H1 (cell line): ENCODE measurements at regions not wholly inside any gene's neighbourhood (a gene's known extent, or its start where the extent isn't known, plus 50 kb on each side); places are given as distances from the start of the nearest gene placed in this dataset.

Experiments
- CTCF ChIA-PET: fragments of 300-600 bp; sonication (Branson Sonifier 250); formaldehyde crosslinking; loops from one replicate; lab custom pipeline; 2021; ENCODE audit not compliant: partially characterized antibody; lab: Charles Lee
- POLR2A ChIA-PET: fragments of 300-600 bp; sonication (Branson Sonifier 250); formaldehyde crosslinking; loops from one replicate; lab custom pipeline; 2021; ENCODE audit warnings: inconsistent platforms; ENCODE audit not compliant: partially characterized antibody; lab: Charles Lee
- DNase-seq, 2 experiments: peaks; one replicate each; pipeline versions ENCODE4 v3.0.0 to v3.0.0-alpha.2; 2010 to 2022; ENCODE audit warnings: low spot score in 2 of 2, low read depth in 1 of 2, mixed read lengths in 1 of 2
- FAIRE-seq: peaks from 2 replicates; lab custom pipeline; 2011; peaks lifted over from hg19 to GRCh38; lab: Jason Lieb, UNC
- H2AFZ ChIP-seq: 2 replicates; pipeline ENCODE4 v1.8.1; 2012; ENCODE audit warnings: low read length, inconsistent platforms
- H2AK5ac ChIP-seq: 2 replicates; pipeline ENCODE4 v1.6.1; 2013; ENCODE audit warnings: low read depth, low read length
- H2BK120ac ChIP-seq: replicated peaks from 2 replicates; pipeline ENCODE3; 2013; ENCODE audit warnings: low read depth, low read length, inconsistent platforms
- H2BK12ac ChIP-seq: 2 replicates; pipeline ENCODE4 v1.6.1; 2013; ENCODE audit warnings: low read depth, low read length
- H2BK15ac ChIP-seq: 2 replicates; pipeline ENCODE4 v1.6.1; 2013; ENCODE audit warnings: low read length
- H2BK20ac ChIP-seq: 2 replicates; pipeline ENCODE4 v1.6.1; 2013; ENCODE audit warnings: low read length
- H2BK5ac ChIP-seq: 2 replicates; pipeline ENCODE4 v1.6.1; 2013; ENCODE audit warnings: low read depth, low read length
- H3K14ac ChIP-seq: 2 replicates; pipeline ENCODE4 v1.6.1; 2013; ENCODE audit warnings: inconsistent platforms; ENCODE audit not compliant: insufficient read length
- H3K18ac ChIP-seq: 2 replicates; pipeline ENCODE4 v1.6.1; 2013; ENCODE audit warnings: low read length; ENCODE audit errors: extremely low read depth
- H3K23ac ChIP-seq: 2 replicates; pipeline ENCODE4 v1.6.1; 2013; ENCODE audit warnings: inconsistent platforms; ENCODE audit not compliant: insufficient read length
- H3K23me2 ChIP-seq: 2 replicates; pipeline ENCODE4 v1.6.1; 2013; ENCODE audit warnings: low read depth, low read length
- H3K27ac ChIP-seq: 2 replicates; pipeline ENCODE4 v1.6.1; 2011; ENCODE audit warnings: low read depth, low read length, inconsistent platforms
- H3K27me3 ChIP-seq, 4 experiments: replicated peaks in 1 of 4; 1 replicate in 1 of 4; 2 replicates in 3 of 4; pipeline versions ENCODE4 v1.6.1 to v1.8.1; 2011 to 2013; ENCODE audit warnings: low read length in 3 of 4, mild to moderate bottlenecking in 3 of 4, inconsistent platforms in 2 of 4, mixed read lengths in 2 of 4, moderate library complexity in 1 of 4; ENCODE audit not compliant: control insufficient read depth in 3 of 4, insufficient read depth in 3 of 4; ENCODE audit errors: extremely low read depth in 1 of 4
- H3K36me3 ChIP-seq, 4 experiments: 2 replicates each; pipeline versions ENCODE4 v1.6.1 to v1.8.1; 2011 to 2013; ENCODE audit warnings: mild to moderate bottlenecking in 4 of 4, low read length in 3 of 4, moderate library complexity in 2 of 4, control low read depth in 1 of 4, inconsistent platforms in 1 of 4; ENCODE audit not compliant: insufficient read depth in 4 of 4, control insufficient read depth in 2 of 4
- H3K4ac ChIP-seq: replicated peaks from 2 replicates; pipeline ENCODE3; 2013; ENCODE audit warnings: low read length, low read depth, mixed read lengths, inconsistent platforms; ENCODE audit not compliant: insufficient read length
- H3K4me1 ChIP-seq, 4 experiments: replicated peaks in 1 of 4; 1 replicate in 1 of 4; 2 replicates in 3 of 4; pipeline versions ENCODE4 v1.6.1 to v1.8.1; 2011 to 2013; ENCODE audit warnings: low read length in 3 of 4, inconsistent platforms in 2 of 4, mixed read lengths in 1 of 4; ENCODE audit not compliant: insufficient read depth in 4 of 4, control insufficient read depth in 3 of 4
- H3K4me2 ChIP-seq, 2 experiments: 2 replicates each; pipeline versions ENCODE4 v1.6.1 to v1.8.1; 2011 to 2013; ENCODE audit warnings: low read depth in 2 of 2, low read length in 2 of 2, control low read depth in 1 of 2, inconsistent platforms in 1 of 2, mild to moderate bottlenecking in 1 of 2; ENCODE audit not compliant: insufficient read depth in 1 of 2
- H3K4me3 ChIP-seq, 4 experiments: fragments of 200-600, 300-600 bp in 1 of 4; sonication (generic), shearing (Covaris generic), sonication (Bioruptor Twin) in 1 of 4; 2 replicates each; pipeline versions ENCODE4 v1.5.1 to v1.8.1; 2011 to 2016; ENCODE audit warnings: low read length in 4 of 4, low read depth in 3 of 4, control low read depth in 2 of 4, inconsistent platforms in 2 of 4, mild to moderate bottlenecking in 2 of 4, mixed read lengths in 1 of 4, moderate library complexity in 1 of 4; ENCODE audit not compliant: insufficient read depth in 2 of 4; ENCODE audit errors: extremely low read depth in 1 of 4
- H3K56ac ChIP-seq: replicated peaks from 2 replicates; pipeline ENCODE3; 2013; ENCODE audit warnings: low read depth, mild to moderate bottlenecking, mixed read lengths, low read length, inconsistent platforms; ENCODE audit not compliant: insufficient read length
- H3K79me1 ChIP-seq: 2 replicates; pipeline ENCODE4 v1.6.1; 2013; ENCODE audit warnings: low read depth, low read length, control low read depth
- H3K79me2 ChIP-seq, 2 experiments: 2 replicates each; pipeline versions ENCODE4 v1.6.1 to v1.8.1; 2012 to 2013; ENCODE audit warnings: low read length in 2 of 2, mild to moderate bottlenecking in 2 of 2, inconsistent platforms in 1 of 2; ENCODE audit not compliant: insufficient read depth in 2 of 2, control insufficient read depth in 1 of 2
- H3K9ac ChIP-seq, 4 experiments: replicated peaks in 1 of 4; 1 replicate in 1 of 4; 2 replicates in 3 of 4; pipeline versions ENCODE4 v1.6.1 to v1.8.1; 2011 to 2013; ENCODE audit warnings: low read depth in 3 of 4, low read length in 3 of 4, control low read depth in 2 of 4, mild to moderate bottlenecking in 2 of 4, moderate library complexity in 2 of 4, inconsistent platforms in 1 of 4; ENCODE audit errors: extremely low read depth in 1 of 4
- H3K9me3 ChIP-seq, 2 experiments: 2 replicates each; pipeline versions ENCODE4 v1.6.1 to v1.8.1; 2012 to 2013; ENCODE audit warnings: mild to moderate bottlenecking in 2 of 2, moderate library complexity in 2 of 2, control low read depth in 1 of 2, inconsistent platforms in 1 of 2, low read depth in 1 of 2, low read length in 1 of 2, mixed read lengths in 1 of 2; ENCODE audit not compliant: insufficient read depth in 2 of 2
- H4K20me1 ChIP-seq, 2 experiments: replicated peaks in 1 of 2; 2 replicates each; pipeline versions ENCODE3 to v1.8.1; 2011 to 2013; ENCODE audit warnings: inconsistent platforms in 2 of 2, low read length in 2 of 2, mild to moderate bottlenecking in 1 of 2; ENCODE audit not compliant: insufficient read depth in 2 of 2, control insufficient read depth in 1 of 2
- H4K5ac ChIP-seq: 2 replicates; pipeline ENCODE4 v1.6.1; 2013; ENCODE audit warnings: low read length, low read depth, mixed read lengths, inconsistent platforms; ENCODE audit not compliant: insufficient read length
- H4K8ac ChIP-seq: 2 replicates; pipeline ENCODE4 v1.8.0; 2013; ENCODE audit warnings: mild to moderate bottlenecking, moderate library complexity, low read length, inconsistent platforms; ENCODE audit not compliant: insufficient read depth; ENCODE audit errors: extremely low read depth
- H4K91ac ChIP-seq: replicated peaks from 2 replicates; pipeline ENCODE3; 2013; ENCODE audit warnings: low read length, mixed read lengths, inconsistent platforms; ENCODE audit not compliant: insufficient read length
- ASH2L ChIP-seq: fragments of 200-600, 300-600 bp; sonication (generic); IDR thresholded peaks from one replicate; pipeline ENCODE4 v1.7.1; 2017; ENCODE audit warnings: low read length
- BCL11A ChIP-seq, 2 experiments: IDR thresholded peaks; one replicate each; pipeline ENCODE4 v1.6.1; 2011; ENCODE audit warnings: low read depth in 2 of 2, low read length in 2 of 2, mild to moderate bottlenecking in 2 of 2
- BRCA1 ChIP-seq: IDR thresholded peaks from 2 replicates; pipeline ENCODE4 v1.6.1; 2012; ENCODE audit warnings: low read depth, low read length, improper control_type of control experiment
- CBX5 ChIP-seq: fragments of 300-800, 300-1000 bp; sonication (generic); IDR thresholded peaks from 2 replicates; pipeline ENCODE4 v1.7.1; 2016; ENCODE audit warnings: antibody characterized with exemption, low read length, low read depth
- CEBPB ChIP-seq: IDR thresholded peaks from 2 replicates; pipeline ENCODE4 v1.6.1; 2012; ENCODE audit warnings: low read depth, low read length
- CHD1 ChIP-seq: IDR thresholded peaks from 2 replicates; pipeline ENCODE4 v1.6.1; 2012; ENCODE audit warnings: low read depth, low read length, improper control_type of control experiment
- EP300 ChIP-seq, 2 experiments: IDR thresholded peaks; 1 replicate in 1 of 2; 2 replicates in 1 of 2; pipeline ENCODE4 v1.6.1; 2011 to 2012; ENCODE audit warnings: low read depth in 2 of 2, low read length in 2 of 2, mild to moderate bottlenecking in 2 of 2, borderline replicate concordance in 1 of 2, inconsistent platforms in 1 of 2, moderate library complexity in 1 of 2
- GABPA ChIP-seq: IDR thresholded peaks from 2 replicates; pipeline ENCODE4 v1.6.1; 2011; ENCODE audit warnings: mild to moderate bottlenecking, low read length, moderate library complexity, borderline replicate concordance; ENCODE audit not compliant: insufficient read depth
- GTF2F1 ChIP-seq: IDR thresholded peaks from 2 replicates; pipeline ENCODE4 v1.6.1; 2012; ENCODE audit warnings: low read depth, low read length, improper control_type of control experiment, borderline replicate concordance
- KDM4A ChIP-seq: IDR thresholded peaks from one replicate; pipeline ENCODE4 v1.7.1; 2012; ENCODE audit warnings: low read depth, mild to moderate bottlenecking, moderate library complexity, low read length, inconsistent platforms; ENCODE audit not compliant: severe bottlenecking
- NRF1 ChIP-seq: IDR thresholded peaks from 2 replicates; pipeline ENCODE4 v1.6.1; 2011; ENCODE audit warnings: mild to moderate bottlenecking, low read depth, low read length, improper control_type of control experiment
- PHF8 ChIP-seq: fragments of 200-600 bp; sonication (generic); conservative IDR thresholded peaks from 2 replicates; pipeline ENCODE4 v1.7.1; 2012; ENCODE audit warnings: low read depth, mild to moderate bottlenecking, inconsistent platforms, low read length, moderate library complexity
- RBBP5 ChIP-seq: IDR thresholded peaks from 2 replicates; pipeline ENCODE4 v1.7.1; 2012; ENCODE audit warnings: low read depth, mild to moderate bottlenecking, inconsistent platforms, low read length, moderate library complexity, borderline replicate concordance
- SP2 ChIP-seq: IDR thresholded peaks from 2 replicates; pipeline ENCODE4 v1.6.1; 2012; ENCODE audit warnings: mild to moderate bottlenecking, low read length, inconsistent platforms
- WGBS, 2 experiments: shearing (Covaris generic) in 1 of 2; methylation state at CpG; one replicate each; pipeline versions ENCODE4 v1.1.6 to v1.1.7; 2013 to 2015; ENCODE audit warnings: low lambda C conversion rate in 2 of 2, mixed read lengths in 2 of 2, inconsistent platforms in 1 of 2, low coverage in 1 of 2, missing lambda C conversion rate in 1 of 2; ENCODE audit not compliant: insufficient replicate concordance in 2 of 2, insufficient coverage in 1 of 2, insufficient read length in 1 of 2; ENCODE audit errors: extremely low coverage in 1 of 2, missing lambda C conversion rate in 1 of 2; 5-methylcytosine and 5-hydroxymethylcytosine counted together
- TF ChIP-seq, protein P1 (sequence below): IDR thresholded peaks from 2 replicates; pipeline ENCODE4 v1.6.1; 2012; ENCODE audit warnings: inconsistent platforms

DNA sequence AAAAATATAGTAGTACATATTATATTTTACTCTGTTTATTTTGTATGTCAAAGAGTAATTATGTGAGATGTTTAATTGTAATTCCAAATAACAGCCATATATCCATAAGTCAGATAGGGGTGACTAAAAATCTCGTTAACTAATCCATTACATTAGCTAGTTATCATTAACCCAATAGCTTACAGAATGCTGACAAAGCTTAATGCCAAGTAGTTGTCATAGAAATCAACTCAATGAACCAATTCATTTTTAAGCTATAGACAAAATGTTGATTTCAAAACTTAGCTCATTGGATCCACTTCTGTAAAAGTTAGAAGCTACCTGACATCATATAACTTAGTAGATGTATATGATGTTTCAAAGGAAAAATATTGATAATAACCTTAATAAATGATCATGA is 206.7 kb upstream of the SLITRK1 start:
- no peak for FAIRE-seq
- WGBS, 2 experiments: 90% methylated on average over 1 of the region's 1 CpG; no CpG with 5 or more reads in 1 of the 2 experiments
- TF ChIP-seq GTF2F1 (no peak), CBX5 (no peak), PHF8 (no peak), CEBPB (no peak), RBBP5 (no peak), CHD1 (no peak), EP300 (IDR thresholded peaks at IDR 0.05; ENCODE audit: borderline replicate concordance in 1 of 2, low read depth in 2 of 2, low read length in 2 of 2) (no peak), BCL11A (IDR thresholded peaks at IDR 0.05; ENCODE audit: low read depth in 2 of 2, low read length in 2 of 2) (no peak), ASH2L (no peak), KDM4A (no peak), GABPA (no peak), BRCA1 (no peak), NRF1 (no peak), SP2 (no peak)
- TF ChIP-seq, protein P1, sequence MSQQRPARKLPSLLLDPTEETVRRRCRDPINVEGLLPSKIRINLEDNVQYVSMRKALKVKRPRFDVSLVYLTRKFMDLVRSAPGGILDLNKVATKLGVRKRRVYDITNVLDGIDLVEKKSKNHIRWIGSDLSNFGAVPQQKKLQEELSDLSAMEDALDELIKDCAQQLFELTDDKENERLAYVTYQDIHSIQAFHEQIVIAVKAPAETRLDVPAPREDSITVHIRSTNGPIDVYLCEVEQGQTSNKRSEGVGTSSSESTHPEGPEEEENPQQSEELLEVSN: no peak

More for the DNA sequence above, 206.7 kb upstream of the SLITRK1 start:
- no peaks in the 10 kb centered on the region for H3K4me1 ChIP-seq
- H4K5ac ChIP-seq: no peak overlapping the region
- H3K36me3 ChIP-seq: no peaks in the 10 kb centered on the region; a peak in 1 of 8 replicates
- POLR2A ChIA-PET: no interaction called here
- no peak overlapping the region for H4K8ac ChIP-seq
- no peak overlapping the region for H2AK5ac ChIP-seq
- H3K23ac ChIP-seq: no peak overlapping the region
- no peak overlapping the region for H3K4ac ChIP-seq
- H3K27ac ChIP-seq: no peak overlapping the region
- H3K4me2 ChIP-seq: no peak overlapping the region
- no peak overlapping the region for H2BK12ac ChIP-seq
- DNase-seq: no peak
- H3K79me1 ChIP-seq: no peaks in the 10 kb centered on the region
- H3K56ac ChIP-seq: no peak overlapping the region
- H2AFZ ChIP-seq: no peak overlapping the region
- H3K4me3 ChIP-seq: no peak overlapping the region
- no peak overlapping the region for H2BK5ac ChIP-seq
- CTCF ChIA-PET: interaction anchor here (0.9 kb wide), 2 partner anchors 10 to 195 kb away, joined by 3 read pairs; no protein-coding TSS in a partner anchor
- H3K27me3 ChIP-seq: no peaks in the 10 kb centered on the region
- no peak overlapping the region for H2BK15ac ChIP-seq
- H4K91ac ChIP-seq: no peak overlapping the region
- H2BK20ac ChIP-seq: no peak overlapping the region
- H3K79me2 ChIP-seq: no peaks in the 10 kb centered on the region
- H3K9me3 ChIP-seq: peaks cover 0 to 9% of the 10 kb centered on the region in 2 experiments; a peak in 1 of 4 replicates
- H2BK120ac ChIP-seq: no peak overlapping the region
- no peaks in the 10 kb centered on the region for H3K23me2 ChIP-seq
- no peak overlapping the region for H3K18ac ChIP-seq
- H3K9ac ChIP-seq: no peak overlapping the region
- H3K14ac ChIP-seq: no peak overlapping the region
- no peaks in the 10 kb centered on the region for H4K20me1 ChIP-seq
